GM12872 (cell line): ENCODE measurements at regions not wholly inside any gene's neighbourhood (a gene's known extent, or its start where the extent isn't known, plus 50 kb on each side); places are given as distances from the start of the nearest gene placed in this dataset.

Experiments used
- CTCF ChIP-seq: IDR thresholded peaks from 3 replicates; pipeline ENCODE4 v1.5.1; 2011; ENCODE audit warnings: low read depth, mild to moderate bottlenecking, low read length, moderate library complexity; ENCODE audit not compliant: insufficient read depth

- no peak for TF ChIP-seq CTCF
Observed at GRCh38 chr5:175096469-175097165, 347.4 kb downstream of the DRD1 start.

- TF ChIP-seq CTCF, result no peak
Observed at GRCh38 chr5:175094461-175094860, 349.5 kb downstream of the DRD1 start.

GRCh38 chr5:175092691-175093090 is 351.3 kb downstream of the DRD1 start:
- TF ChIP-seq CTCF, result no peak

- TF ChIP-seq CTCF, result no peak
Observed at GRCh38 chr5:175088963-175089362, 355.0 kb downstream of the DRD1 start.

GRCh38 chr5:175082866-175083590 is 358.6 kb downstream of the MSX2 start:
- no peak for TF ChIP-seq CTCF

GRCh38 chr5:175082346-175082745 is 358.0 kb downstream of the MSX2 start:
- TF ChIP-seq CTCF, result no peak

GRCh38 chr5:175079707-175080106 is 355.3 kb downstream of the MSX2 start:
- TF ChIP-seq CTCF, result no peak
